Activated naive CD4-positive, alpha-beta T cell treated with anti-CD3 and anti-CD28 coated beads for 36 hours (primary cell): ENCODE measurements at regions not wholly inside any gene's neighbourhood (a gene's known extent, or its start where the extent isn't known, plus 50 kb on each side); places are given as distances from the start of the nearest gene placed in this dataset.

Experiments
- CTCF ChIA-PET: fragments of 350-600 bp; sonication (Branson Sonifier 250); formaldehyde crosslinking; loops from one replicate; lab custom pipeline; 2021; ENCODE audit warnings: antibody characterized with exemption; lab: Charles Lee
- DNase-seq: peaks from one replicate; pipeline ENCODE4 v3.0.0-alpha.2; 2020
- H3K27ac Mint-ChIP-seq: one replicate; pipeline ENCODE4 v1.8.0; 2021; ENCODE audit warnings: mild to moderate bottlenecking, mixed read lengths
- H3K27me3 Mint-ChIP-seq: one replicate; pipeline ENCODE4 v1.8.0; 2021; ENCODE audit warnings: low read depth, mixed read lengths
- H3K36me3 Mint-ChIP-seq: one replicate; pipeline ENCODE4 v1.8.0; 2021; ENCODE audit warnings: low read depth, mixed read lengths
- H3K4me1 Mint-ChIP-seq: one replicate; pipeline ENCODE4 v1.8.0; 2021; ENCODE audit warnings: low read depth, mixed read lengths
- H3K4me3 Mint-ChIP-seq: one replicate; pipeline ENCODE4 v1.8.0; 2021; ENCODE audit warnings: mild to moderate bottlenecking, moderate library complexity, mixed read lengths
- H3K9me3 Mint-ChIP-seq: one replicate; pipeline ENCODE4 v1.8.0; 2021; ENCODE audit warnings: mixed read lengths
- intact Hi-C: fragments of 100-400 bp; cut with micrococcal nuclease; formaldehyde crosslinking; loops from one replicate; pipeline ENCODE4 v1.15.1; 2023

GRCh38 chr1:5752746-5753548 lies 239.3 kb downstream of the NPHP4 start:
- CTCF ChIA-PET, result no interaction called here
- Mint-ChIP-seq H3K9me3 (no peaks in the 10 kb centered on the region), H3K36me3 (no peaks in the 10 kb centered on the region)

GRCh38 chr1:5751833-5752745 lies 240.1 kb downstream of the NPHP4 start:
- Mint-ChIP-seq H3K27me3 (no peaks in the 10 kb centered on the region), H3K27ac (no peak overlapping the region)
- intact Hi-C loops, result no loop called here

More at GRCh38 chr1:5752746-5753548, 239.3 kb downstream of the NPHP4 start:
- no peaks in the 10 kb centered on the region for H3K27me3 Mint-ChIP-seq
- H3K4me3 Mint-ChIP-seq, result no peak overlapping the region
- no peak overlapping the region for H3K27ac Mint-ChIP-seq
- H3K4me1 Mint-ChIP-seq, result no peaks in the 10 kb centered on the region
- DNase-seq, result no peak
- intact Hi-C loops, result no loop called here

GRCh38 chr1:5751163-5751540 lies 241.1 kb downstream of the NPHP4 start:
- Mint-ChIP-seq H3K27me3 (no peaks in the 10 kb centered on the region), H3K36me3 (no peaks in the 10 kb centered on the region), H3K4me1 (no peaks in the 10 kb centered on the region), H3K9me3 (no peaks in the 10 kb centered on the region), H3K4me3 (no peak overlapping the region), H3K27ac (no peak overlapping the region)
- intact Hi-C loops, result no loop called here
- CTCF ChIA-PET, result no interaction called here
- DNase-seq, result no peak

More at GRCh38 chr1:5751833-5752745, 240.1 kb downstream of the NPHP4 start:
- Mint-ChIP-seq H3K4me3 (no peak overlapping the region), H3K9me3 (no peaks in the 10 kb centered on the region), H3K36me3 (no peaks in the 10 kb centered on the region), H3K4me1 (no peaks in the 10 kb centered on the region)
- DNase-seq, result no peak
- CTCF ChIA-PET, result no interaction called here

- H3K27ac Mint-ChIP-seq, result no peak overlapping the region
- CTCF ChIA-PET, result interaction anchor here (0.6 kb wide), 1 partner anchor 1897 kb away, joined by 3 read pairs; no protein-coding TSS in a partner anchor
- intact Hi-C loops, result no loop called here
- no peaks in the 10 kb centered on the region for H3K4me1 Mint-ChIP-seq
- no peak overlapping the region for H3K4me3 Mint-ChIP-seq
- no peaks in the 10 kb centered on the region for H3K9me3 Mint-ChIP-seq
- no peak for DNase-seq
- H3K36me3 Mint-ChIP-seq, result no peaks in the 10 kb centered on the region
- peaks cover 3% of the 10 kb centered on the region for H3K27me3 Mint-ChIP-seq
Measured at GRCh38 chr1:5750186-5751162, 241.8 kb downstream of the NPHP4 start.

GRCh38 chr1:5748286-5749225 lies 243.7 kb downstream of the NPHP4 start:
- H3K9me3 Mint-ChIP-seq, result no peaks in the 10 kb centered on the region
- H3K4me1 Mint-ChIP-seq, result no peaks in the 10 kb centered on the region
- no peaks in the 10 kb centered on the region for H3K36me3 Mint-ChIP-seq
- intact Hi-C loops, result loop anchor here (5.0 kb wide), 1 partner anchor 1841 kb away; no protein-coding TSS in a partner anchor
- H3K4me3 Mint-ChIP-seq, result no peak overlapping the region
- DNase-seq, result no peak
- no peak overlapping the region for H3K27ac Mint-ChIP-seq
- peaks cover 12% of the 10 kb centered on the region for H3K27me3 Mint-ChIP-seq
- CTCF ChIA-PET, result interaction anchor here (1.3 kb wide), 1 partner anchor 238 kb away, joined by 3 read pairs; no protein-coding TSS in a partner anchor

- DNase-seq, result no peak
- no peaks in the 10 kb centered on the region for H3K4me1 Mint-ChIP-seq
- H3K4me3 Mint-ChIP-seq, result no peak overlapping the region
- H3K27ac Mint-ChIP-seq, result no peak overlapping the region
- no peaks in the 10 kb centered on the region for H3K9me3 Mint-ChIP-seq
- H3K27me3 Mint-ChIP-seq, result peaks cover 12% of the 10 kb centered on the region
- no peaks in the 10 kb centered on the region for H3K36me3 Mint-ChIP-seq
- intact Hi-C loops, result loop anchor here (5.0 kb wide), 1 partner anchor 1840 kb away; no protein-coding TSS in a partner anchor
- CTCF ChIA-PET, result interaction anchor here (1.3 kb wide), 1 partner anchor 237 kb away, joined by 3 read pairs; no protein-coding TSS in a partner anchor
Measured at GRCh38 chr1:5747426-5748285, 244.6 kb downstream of the NPHP4 start.

- H3K36me3 Mint-ChIP-seq, result no peaks in the 10 kb centered on the region
- CTCF ChIA-PET, result interaction anchor here (1.4 to 3.9 kb wide), 3 partner anchors 14 to 236 kb away, joined by 4 to 30 read pairs (median 6); no protein-coding TSS in a partner anchor
- H3K9me3 Mint-ChIP-seq, result no peaks in the 10 kb centered on the region
- no peak overlapping the region for H3K27ac Mint-ChIP-seq
- peaks cover 18% of the 10 kb centered on the region for H3K27me3 Mint-ChIP-seq
- no peak for DNase-seq
- H3K4me1 Mint-ChIP-seq, result no peaks in the 10 kb centered on the region
- intact Hi-C loops, result loop anchor here (1.0 to 5.0 kb wide), 3 partner anchors 110 to 1840 kb away; no protein-coding TSS in a partner anchor
- no peak overlapping the region for H3K4me3 Mint-ChIP-seq
Measured at GRCh38 chr1:5746611-5747425, 245.4 kb downstream of the NPHP4 start.

- CTCF ChIA-PET, result interaction anchor here (0.6 to 3.9 kb wide), 6 partner anchors 15 to 940 kb away, joined by 3 to 30 read pairs (median 4); no protein-coding TSS in a partner anchor
- H3K9me3 Mint-ChIP-seq, result no peaks in the 10 kb centered on the region
- H3K27me3 Mint-ChIP-seq, result peaks cover 18% of the 10 kb centered on the region
- H3K27ac Mint-ChIP-seq, result no peak overlapping the region
- intact Hi-C loops, result loop anchor here (1.0 to 5.0 kb wide), 3 partner anchors 109 to 1839 kb away; no protein-coding TSS in a partner anchor
- H3K4me3 Mint-ChIP-seq, result no peak overlapping the region
- peak; percentile 67 for DNase-seq
- no peaks in the 10 kb centered on the region for H3K4me1 Mint-ChIP-seq
- H3K36me3 Mint-ChIP-seq, result no peaks in the 10 kb centered on the region
Measured at GRCh38 chr1:5745800-5746610, 246.2 kb downstream of the NPHP4 start.
